Common myeloid progenitor, CD34-positive (primary cell): ENCODE measurements at regions not wholly inside any gene's neighbourhood (a gene's known extent, or its start where the extent isn't known, plus 50 kb on each side); places are given as distances from the start of the nearest gene placed in this dataset.

ENCODE experiments used
- CTCF ChIA-PET: fragments of 350-600 bp; sonication (Branson Sonifier 250); formaldehyde crosslinking; loops from one replicate; lab custom pipeline; 2021; ENCODE audit warnings: antibody characterized with exemption; lab: Charles Lee
- POLR2A ChIA-PET: fragments of 350-600 bp; sonication (Branson Sonifier 250); formaldehyde crosslinking; loops from one replicate; lab custom pipeline; 2021; ENCODE audit warnings: antibody characterized with exemption; lab: Charles Lee
- DNase-seq, 3 donors: peaks; one replicate each; pipeline versions ENCODE4 v3.0.0 to v3.0.0-alpha.2; 2013
- H3K27ac ChIP-seq, 2 experiments: 1 replicate in 1 of 2; 2 replicates in 1 of 2; pipeline ENCODE4 v1.7.0; 2013; ENCODE audit warnings: inconsistent platforms in 2 of 2, low read length in 2 of 2, mild to moderate bottlenecking in 2 of 2, low read depth in 1 of 2, moderate library complexity in 1 of 2; ENCODE audit not compliant: severe bottlenecking in 2 of 2, insufficient read depth in 1 of 2, poor library complexity in 1 of 2
- H3K27me3 ChIP-seq, 5 experiments: replicated peaks in 2 of 5; 1 replicate in 3 of 5; 2 replicates in 2 of 5; pipeline versions ENCODE4 v1.6.1 to v1.7.0; 2013; ENCODE audit warnings: low read length in 4 of 5, mild to moderate bottlenecking in 2 of 5, moderate library complexity in 2 of 5, inconsistent platforms in 1 of 5; ENCODE audit not compliant: insufficient read depth in 5 of 5, control insufficient read depth in 4 of 5
- H3K36me3 ChIP-seq, 4 experiments: 1 replicate in 2 of 4; 2 replicates in 2 of 4; pipeline versions ENCODE4 v1.6.1 to v1.7.0; 2013; ENCODE audit warnings: low read length in 3 of 4, control low read depth in 1 of 4, mild to moderate bottlenecking in 1 of 4; ENCODE audit not compliant: control insufficient read depth in 4 of 4, insufficient read depth in 4 of 4
- H3K4me1 ChIP-seq, 4 experiments: 1 replicate in 3 of 4; 2 replicates in 1 of 4; pipeline versions ENCODE4 v1.6.1 to v1.7.1; 2013; ENCODE audit warnings: low read length in 3 of 4, mild to moderate bottlenecking in 3 of 4, control low read depth in 1 of 4, inconsistent platforms in 1 of 4, moderate library complexity in 1 of 4; ENCODE audit not compliant: control insufficient read depth in 4 of 4, insufficient read depth in 4 of 4; ENCODE audit errors: control extremely low read depth in 1 of 4
- H3K4me3 ChIP-seq, 7 experiments: 1 replicate in 4 of 7; 2 replicates in 3 of 7; pipeline versions ENCODE4 v1.5.1 to v1.7.0; 2013; ENCODE audit warnings: mild to moderate bottlenecking in 7 of 7, low read length in 6 of 7, moderate library complexity in 6 of 7, inconsistent platforms in 2 of 7, low read depth in 2 of 7, control low read depth in 1 of 7; ENCODE audit not compliant: insufficient read depth in 4 of 7, control insufficient read depth in 1 of 7; ENCODE audit errors: extremely low read depth in 1 of 7
- H3K9me3 ChIP-seq, 5 experiments: 1 replicate in 4 of 5; 2 replicates in 1 of 5; pipeline versions ENCODE4 v1.6.1 to v1.7.1; 2013; ENCODE audit warnings: low read length in 4 of 5, mild to moderate bottlenecking in 2 of 5, inconsistent platforms in 1 of 5, low read depth in 1 of 5, moderate library complexity in 1 of 5; ENCODE audit not compliant: control insufficient read depth in 4 of 5, insufficient read depth in 2 of 5; ENCODE audit errors: control extremely low read depth in 1 of 5
- WGBS: methylation state at CpG from one replicate; pipeline ENCODE4 v1.1.5; 2013; ENCODE audit not compliant: insufficient coverage; 5-methylcytosine and 5-hydroxymethylcytosine counted together

DNA sequence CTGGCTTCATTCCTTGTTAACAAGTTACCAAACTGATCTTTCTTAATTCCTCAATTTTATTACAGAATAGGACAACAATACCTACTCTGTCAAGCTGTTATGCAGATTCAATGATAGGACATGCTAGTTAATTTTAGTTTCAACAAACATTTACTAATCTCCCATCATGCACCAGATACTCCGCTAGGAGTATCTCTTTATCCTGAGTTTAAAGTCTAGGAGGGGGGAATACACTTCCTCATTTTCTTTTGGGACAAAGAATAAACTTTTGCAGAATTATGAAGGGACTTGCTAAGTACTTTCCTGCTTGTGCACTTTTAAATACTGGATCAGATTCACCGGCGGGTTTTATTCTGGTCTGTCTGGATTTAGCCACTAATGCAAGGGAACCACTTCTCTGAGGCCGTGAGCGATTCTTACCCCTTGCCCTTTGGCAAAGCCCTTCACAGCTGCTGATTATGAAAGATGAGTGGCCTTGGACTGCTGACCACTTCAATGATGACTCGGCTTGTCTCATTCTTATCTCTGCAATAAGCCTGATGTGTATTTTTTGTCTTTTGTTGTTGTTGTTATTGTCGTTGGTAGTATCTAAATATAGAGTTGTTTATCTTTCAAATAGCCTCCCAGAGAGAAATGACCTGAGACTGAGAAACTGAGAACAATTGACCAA lies 73.9 kb downstream of the RMI1 start:
- 96% methylated on average over 4 of the region's 7 CpGs for WGBS
- DNase-seq = no peak
- H3K27ac ChIP-seq = no peak overlapping the region
- no peaks in the 10 kb centered on the region for H3K9me3 ChIP-seq
- ChIA-PET CTCF (no interaction called here), POLR2A (no interaction called here)
- no peaks in the 10 kb centered on the region for H3K36me3 ChIP-seq
- no peaks in the 10 kb centered on the region for H3K27me3 ChIP-seq
- H3K4me1 ChIP-seq = no peaks in the 10 kb centered on the region
- H3K4me3 ChIP-seq = no peak overlapping the region

GRCh38 chr9:84057662-84058061 lies 77.1 kb downstream of the RMI1 start:
- CTCF ChIA-PET = interaction anchor here (0.8 kb wide), 1 partner anchor 9 kb away, joined by 3 read pairs; no protein-coding TSS in a partner anchor
- H3K4me3 ChIP-seq = no peak overlapping the region
- no peak for DNase-seq

GRCh38 chr9:84059936-84060335 lies 79.3 kb downstream of the RMI1 start:
- ChIA-PET CTCF (no interaction called here), POLR2A (no interaction called here)
- no peak overlapping the region for H3K27ac ChIP-seq
- no peaks in the 10 kb centered on the region for H3K36me3 ChIP-seq
- WGBS = 100% methylated on average over 1 of the region's 1 CpG
- H3K27me3 ChIP-seq = peaks cover 0 to 4% (median 0%) of the 10 kb centered on the region in 5 experiments
- H3K4me3 ChIP-seq = no peak overlapping the region
- no peaks in the 10 kb centered on the region for H3K4me1 ChIP-seq
- peaks cover 0 to 2% (median 0%) of the 10 kb centered on the region in 5 experiments for H3K9me3 ChIP-seq
- DNase-seq = no peak

More at GRCh38 chr9:84057662-84058061, 77.1 kb downstream of the RMI1 start:
- H3K9me3 ChIP-seq = peaks cover 0 to 2% (median 0%) of the 10 kb centered on the region in 5 experiments
- 97% methylated on average over 4 of the region's 4 CpGs for WGBS
- H3K36me3 ChIP-seq = no peaks in the 10 kb centered on the region
- POLR2A ChIA-PET = no interaction called here
- no peak overlapping the region for H3K27ac ChIP-seq
- H3K27me3 ChIP-seq = peaks cover 0 to 4% (median 0%) of the 10 kb centered on the region in 5 experiments
- H3K4me1 ChIP-seq = no peaks in the 10 kb centered on the region

DNA sequence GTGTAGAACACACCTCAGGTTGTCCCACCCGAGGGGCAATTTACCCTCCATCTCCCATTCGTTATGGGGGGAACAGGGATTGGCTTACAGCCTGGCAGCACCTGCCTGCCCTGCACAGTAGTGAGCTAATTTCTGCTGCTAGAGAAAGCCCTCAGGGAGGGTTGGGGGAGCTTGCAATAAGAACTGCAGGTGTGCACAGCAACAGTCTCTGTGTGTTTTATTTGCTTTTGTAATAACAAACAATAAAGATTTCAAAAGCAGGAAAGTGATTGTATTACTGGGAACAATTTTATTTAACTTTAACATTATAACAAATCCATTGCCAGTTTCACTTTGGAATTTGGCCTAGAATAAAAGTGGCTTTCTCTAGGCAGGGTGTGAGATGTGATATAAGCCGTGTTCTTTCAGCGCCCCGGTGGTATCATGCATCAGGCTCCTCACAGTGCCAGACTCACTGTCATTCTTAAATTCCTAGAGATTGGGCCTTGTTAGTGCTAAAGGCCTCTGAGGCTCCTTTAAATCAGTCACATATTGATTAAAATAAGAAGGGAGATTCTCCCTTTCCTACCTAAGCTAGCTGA lies 81.1 kb downstream of the RMI1 start:
- Histone ChIP-seq H3K4me1 (no peaks in the 10 kb centered on the region), H3K9me3 (peaks cover 0 to 2% (median 0%) of the 10 kb centered on the region in 5 experiments), H3K27ac (no peak overlapping the region), H3K27me3 (peaks cover 0 to 4% (median 0%) of the 10 kb centered on the region in 5 experiments), H3K36me3 (no peaks in the 10 kb centered on the region), H3K4me3 (no peak overlapping the region)
- CTCF ChIA-PET = no interaction called here
- WGBS = 88% methylated on average over 1 of the region's 5 CpGs
- POLR2A ChIA-PET = no interaction called here
- DNase-seq = no peak

- peaks cover 0 to 2% (median 0%) of the 10 kb centered on the region in 5 experiments for H3K9me3 ChIP-seq
- no peak overlapping the region for H3K27ac ChIP-seq
- ChIA-PET CTCF (no interaction called here), POLR2A (no interaction called here)
- no peak for DNase-seq
- no peaks in the 10 kb centered on the region for H3K4me1 ChIP-seq
- peaks cover 0 to 4% (median 0%) of the 10 kb centered on the region in 5 experiments for H3K27me3 ChIP-seq
- no CpG with 5 or more reads among the region's 1 CpG for WGBS
- H3K4me3 ChIP-seq = no peak overlapping the region
- H3K36me3 ChIP-seq = no peaks in the 10 kb centered on the region
Measured at GRCh38 chr9:84062538-84062937, 81.9 kb downstream of the RMI1 start.

GRCh38 chr9:84067821-84068220 lies 87.2 kb downstream of the RMI1 start:
- no peaks in the 10 kb centered on the region for H3K36me3 ChIP-seq
- ChIA-PET POLR2A (no interaction called here), CTCF (interaction anchor here (1.4 kb wide), 1 partner anchor 10 kb away, joined by 3 read pairs; no protein-coding TSS in a partner anchor)
- no peaks in the 10 kb centered on the region for H3K4me1 ChIP-seq
- no peaks in the 10 kb centered on the region for H3K27me3 ChIP-seq
- no peak overlapping the region for H3K4me3 ChIP-seq
- DNase-seq = no peak
- H3K27ac ChIP-seq = no peak overlapping the region
- H3K9me3 ChIP-seq = no peaks in the 10 kb centered on the region
- no CpG with 5 or more reads among the region's 2 CpGs for WGBS

DNA sequence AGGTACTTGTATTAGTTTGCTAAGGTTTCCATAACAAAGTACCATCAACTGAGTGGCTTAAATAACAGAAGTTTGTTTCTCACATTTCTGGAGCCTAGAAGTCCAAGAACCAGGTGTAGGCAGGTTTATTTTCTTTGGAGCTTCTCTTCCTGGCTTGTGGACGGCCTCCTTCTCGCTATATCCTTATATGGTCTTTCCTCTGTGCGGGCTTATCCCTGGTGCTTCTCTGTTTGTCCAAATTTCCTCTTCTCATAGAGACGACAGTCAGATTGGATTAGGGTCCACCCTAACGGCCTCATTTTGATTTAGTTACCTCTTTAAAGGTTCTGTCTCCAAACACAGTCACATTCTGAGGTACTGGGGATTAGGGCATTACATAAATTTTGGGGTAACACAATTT lies 88.3 kb downstream of the RMI1 start:
- Histone ChIP-seq H3K9me3 (no peaks in the 10 kb centered on the region), H3K27ac (no peak overlapping the region), H3K36me3 (no peaks in the 10 kb centered on the region), H3K4me1 (no peaks in the 10 kb centered on the region), H3K27me3 (no peaks in the 10 kb centered on the region), H3K4me3 (no peak overlapping the region)
- WGBS = 100% methylated on average over 4 of the region's 5 CpGs
- POLR2A ChIA-PET = no interaction called here
- no peak for DNase-seq
- CTCF ChIA-PET = no interaction called here
